Endothelial cell (in vitro differentiated cells): ENCODE measurements at regions not wholly inside any gene's neighbourhood (a gene's known extent, or its start where the extent isn't known, plus 50 kb on each side); places are given as distances from the start of the nearest gene placed in this dataset.

Experiments
- DNase-seq: peaks from one replicate; pipeline ENCODE4 v3.0.0; 2021; ENCODE audit warnings: low spot score
- H3K27ac Mint-ChIP-seq: one replicate; pipeline ENCODE4 v1.8.0; 2021; ENCODE audit warnings: mixed read lengths, inconsistent platforms; ENCODE audit not compliant: unreplicated experiment
- H3K27me3 Mint-ChIP-seq: one replicate; pipeline ENCODE4 v1.8.0; 2021; ENCODE audit warnings: mild to moderate bottlenecking, moderate library complexity, mixed read lengths, inconsistent platforms; ENCODE audit not compliant: unreplicated experiment
- H3K36me3 Mint-ChIP-seq: one replicate; pipeline ENCODE4 v1.8.0; 2021; ENCODE audit warnings: mild to moderate bottlenecking, low read depth, mixed read lengths, inconsistent platforms; ENCODE audit not compliant: unreplicated experiment
- H3K4me1 Mint-ChIP-seq: one replicate; pipeline ENCODE4 v1.8.0; 2021; ENCODE audit warnings: mild to moderate bottlenecking, mixed read lengths, inconsistent platforms; ENCODE audit not compliant: unreplicated experiment
- H3K4me3 Mint-ChIP-seq: one replicate; pipeline ENCODE4 v1.8.0; 2021; ENCODE audit warnings: mild to moderate bottlenecking, mixed read lengths, inconsistent platforms; ENCODE audit not compliant: unreplicated experiment
- H3K9me3 Mint-ChIP-seq: one replicate; pipeline ENCODE4 v1.8.0; 2021; ENCODE audit warnings: mixed read lengths, inconsistent platforms; ENCODE audit not compliant: unreplicated experiment
- CTCF ChIP-seq: fragments of 200-600 bp; sonication (generic); IDR thresholded peaks from one replicate; pipeline ENCODE4 v1.5.0; 2021; ENCODE audit warnings: antibody characterized with exemption; ENCODE audit not compliant: unreplicated experiment

- Mint-ChIP-seq H3K27me3 (peaks cover 2% of the 10 kb centered on the region), H3K27ac (no peak overlapping the region), H3K4me3 (no peak overlapping the region), H3K36me3 (no peaks in the 10 kb centered on the region), H3K4me1 (peaks cover 8% of the 10 kb centered on the region), H3K9me3 (no peaks in the 10 kb centered on the region)
- TF ChIP-seq CTCF = no peak
- DNase-seq = no peak
Observed at GRCh38 chr9:7542693-7543092, 256.9 kb downstream of the DMAC1 start.

- no peak overlapping the region for H3K27ac Mint-ChIP-seq
- H3K9me3 Mint-ChIP-seq = no peaks in the 10 kb centered on the region
- DNase-seq = no peak
- H3K4me3 Mint-ChIP-seq = no peak overlapping the region
- no peak for TF ChIP-seq CTCF
- H3K27me3 Mint-ChIP-seq = peaks cover 2% of the 10 kb centered on the region
- peaks cover 8% of the 10 kb centered on the region for H3K4me1 Mint-ChIP-seq
- no peaks in the 10 kb centered on the region for H3K36me3 Mint-ChIP-seq
Observed at GRCh38 chr9:7542126-7542525, 257.5 kb downstream of the DMAC1 start.

GRCh38 chr9:7536310-7536939 is 263.2 kb downstream of the DMAC1 start:
- Mint-ChIP-seq H3K4me1 (no peaks in the 10 kb centered on the region), H3K4me3 (no peak overlapping the region), H3K27me3 (no peaks in the 10 kb centered on the region), H3K27ac (no peak overlapping the region), H3K36me3 (no peaks in the 10 kb centered on the region), H3K9me3 (no peaks in the 10 kb centered on the region)
- peak; percentile 52 for DNase-seq
- TF ChIP-seq CTCF = peak; percentile 67

- H3K27ac Mint-ChIP-seq = no peak overlapping the region
- no peak for TF ChIP-seq CTCF
- no peak overlapping the region for H3K4me3 Mint-ChIP-seq
- DNase-seq = no peak
- H3K4me1 Mint-ChIP-seq = no peaks in the 10 kb centered on the region
- no peaks in the 10 kb centered on the region for H3K27me3 Mint-ChIP-seq
- no peaks in the 10 kb centered on the region for H3K9me3 Mint-ChIP-seq
- H3K36me3 Mint-ChIP-seq = no peaks in the 10 kb centered on the region
Observed at GRCh38 chr9:7534211-7534935, 265.2 kb downstream of the DMAC1 start.

- Mint-ChIP-seq H3K4me3 (no peak overlapping the region), H3K27ac (no peak overlapping the region), H3K36me3 (no peaks in the 10 kb centered on the region), H3K9me3 (no peaks in the 10 kb centered on the region), H3K27me3 (no peaks in the 10 kb centered on the region), H3K4me1 (no peaks in the 10 kb centered on the region)
- no peak for DNase-seq
- TF ChIP-seq CTCF = no peak
Observed at GRCh38 chr9:7533376-7534090, 266.0 kb downstream of the DMAC1 start.
